ENCODE measurements at regions not wholly inside any gene's neighbourhood (a gene's known extent, or its start where the extent isn't known, plus 50 kb on each side); places are given as distances from the start of the nearest gene placed in this dataset.
"Not testable (repeated sequence)": the region's sequence is repeated elsewhere in the genome, so short reads cannot be mapped to it uniquely, and the experiment has no call there.

DNA sequence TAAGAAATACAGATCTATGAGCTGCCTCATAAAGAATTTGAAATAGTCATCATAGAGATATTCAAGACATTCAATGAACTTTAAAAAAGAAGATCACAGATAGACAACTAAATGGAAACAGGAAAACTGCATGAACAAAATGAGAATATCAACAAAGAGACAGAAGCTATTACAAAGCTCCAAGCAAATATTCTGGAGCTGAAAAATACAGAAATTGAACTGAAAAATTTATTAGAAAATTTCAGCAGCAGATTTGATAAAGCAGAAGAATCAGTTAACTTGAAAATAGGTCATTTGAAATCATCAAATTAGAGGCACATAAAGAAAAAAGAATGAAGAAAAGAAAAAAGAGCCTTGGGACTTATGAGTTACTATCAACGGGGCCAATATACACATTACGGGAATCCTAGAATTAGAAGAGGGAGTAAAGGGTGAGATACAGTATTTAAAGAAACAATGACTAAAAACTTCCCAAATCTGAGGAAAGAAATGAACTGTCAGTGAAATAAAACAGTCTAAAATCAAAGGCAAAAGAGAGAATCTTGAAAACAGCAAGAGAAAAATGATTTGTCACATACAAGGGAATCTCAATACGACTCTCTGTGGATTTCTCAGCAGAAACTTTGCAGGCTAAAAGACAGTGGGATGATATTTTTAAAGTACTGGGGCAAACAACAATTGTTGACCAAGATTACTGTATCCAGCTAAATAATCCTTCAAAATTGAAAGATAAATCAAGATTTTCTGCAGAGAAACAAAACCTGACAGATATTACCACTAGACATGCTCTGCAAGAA, 641.6 kb downstream of the ANKRD50 start:
- DNase-seq: no peak

DNA sequence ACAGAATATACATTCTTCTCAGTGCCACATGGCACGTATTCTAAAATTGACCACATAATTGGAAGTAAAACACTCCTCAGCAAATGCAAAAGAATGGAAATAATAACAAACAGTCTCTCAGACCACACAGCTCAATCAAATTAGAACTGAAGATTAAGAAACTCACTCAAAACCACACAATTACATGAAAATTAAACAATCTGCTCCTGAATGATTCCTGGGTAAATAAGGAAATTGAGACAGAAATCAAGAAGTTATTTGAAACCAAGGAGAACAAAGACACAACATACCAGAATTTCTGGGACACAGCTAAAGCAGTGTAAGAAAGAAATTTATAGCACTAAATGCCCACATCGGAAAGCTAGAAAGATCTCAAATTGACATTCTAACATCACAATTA, 637.3 kb downstream of the ANKRD50 start:
- not testable (repeated sequence) for DNase-seq

DNA sequence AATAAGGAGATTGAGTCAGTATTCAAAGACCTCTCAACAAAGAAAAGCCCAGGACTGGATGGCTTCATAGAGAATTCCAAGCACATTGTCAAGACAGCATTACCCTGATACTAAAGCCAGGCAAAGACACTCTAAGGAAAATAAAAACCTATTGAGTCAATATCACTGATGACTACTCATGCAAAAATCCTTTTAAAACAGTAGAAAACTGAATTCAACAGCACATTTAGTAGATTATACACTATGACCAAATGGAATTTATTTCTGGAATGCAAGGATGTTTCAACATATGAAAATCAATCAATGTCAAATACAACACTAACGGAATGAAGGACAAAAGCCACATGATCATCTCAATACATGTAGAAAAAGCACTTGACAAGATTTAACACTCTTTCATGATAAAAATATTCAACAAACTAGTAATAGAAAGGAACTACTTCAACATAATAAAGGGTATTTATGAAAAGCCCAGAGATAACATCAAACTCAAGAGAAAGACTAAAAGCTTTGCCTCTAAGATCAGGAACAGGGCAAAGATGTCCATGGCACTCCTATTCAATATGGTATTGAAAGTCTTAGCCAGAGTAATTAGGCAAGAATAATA, 633.3 kb downstream of the ANKRD50 start:
- no peak for DNase-seq

DNA sequence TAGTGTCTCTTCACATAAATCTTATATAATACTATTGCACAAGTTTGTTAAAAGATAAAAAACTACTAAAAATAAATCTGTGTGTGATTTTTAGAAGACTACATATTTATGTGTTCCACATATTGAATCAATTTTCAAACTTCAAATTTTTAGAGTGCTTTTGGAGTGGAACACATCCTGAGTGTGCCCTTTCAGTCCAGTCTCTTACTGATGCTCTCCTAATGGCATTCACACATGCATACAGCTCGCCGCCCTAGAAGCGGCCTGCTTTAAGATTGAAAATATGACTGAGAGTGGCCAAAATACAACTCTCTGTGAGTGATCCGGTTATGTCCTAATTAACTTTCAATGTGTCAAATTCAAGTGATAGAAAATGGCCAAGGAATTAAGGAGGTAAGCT, 628.8 kb downstream of the ANKRD50 start:
- DNase-seq: no peak

DNA sequence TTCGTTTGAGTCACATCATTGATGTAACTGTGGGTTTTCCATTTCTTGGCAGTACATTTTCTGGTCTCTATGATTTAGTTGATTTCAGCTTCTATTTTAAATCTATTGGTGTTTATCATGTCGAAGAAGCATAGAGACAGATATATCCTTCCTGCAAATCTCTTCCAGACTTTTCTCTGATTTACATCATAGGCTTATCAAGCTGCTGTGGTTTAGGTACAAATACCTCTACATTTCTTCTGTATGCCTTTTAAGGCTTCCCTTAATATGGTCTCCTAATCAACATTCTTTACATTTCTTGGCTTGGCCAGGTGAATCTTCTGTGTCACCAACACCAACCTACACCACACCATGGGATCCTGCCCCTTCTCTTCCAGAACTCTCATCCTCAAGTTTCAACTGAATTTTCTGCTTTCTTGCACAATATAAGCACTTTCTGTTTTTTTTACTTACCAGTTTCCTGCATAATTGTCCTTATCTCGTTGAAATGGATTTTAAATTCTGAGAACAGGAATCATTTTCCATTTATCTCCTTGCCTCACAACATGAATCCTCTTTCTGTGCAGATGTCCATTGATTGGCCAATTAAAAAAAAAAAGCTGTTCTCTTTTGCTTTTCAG, 626.9 kb downstream of the ANKRD50 start:
- DNase-seq: no peak

DNA sequence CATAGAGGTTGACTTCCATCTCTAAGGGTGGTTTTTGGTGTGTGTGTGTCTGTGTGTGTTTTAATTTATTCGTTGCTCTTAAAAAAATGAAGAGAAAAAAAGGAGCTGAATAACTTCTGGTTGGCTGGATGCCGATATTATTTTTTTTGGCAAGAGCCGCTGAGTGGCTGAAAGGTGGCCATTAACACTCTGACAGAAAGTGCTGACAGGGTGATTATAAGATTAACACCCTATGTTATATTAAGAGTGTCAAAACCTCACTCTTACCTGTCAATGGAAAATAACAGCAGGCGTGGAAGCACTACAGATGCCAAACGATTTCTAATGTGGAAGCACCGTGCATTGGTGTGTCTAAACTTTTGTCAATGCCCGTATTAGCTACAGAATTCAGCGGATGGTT, 622.5 kb downstream of the ANKRD50 start:
- no peak for DNase-seq

DNA sequence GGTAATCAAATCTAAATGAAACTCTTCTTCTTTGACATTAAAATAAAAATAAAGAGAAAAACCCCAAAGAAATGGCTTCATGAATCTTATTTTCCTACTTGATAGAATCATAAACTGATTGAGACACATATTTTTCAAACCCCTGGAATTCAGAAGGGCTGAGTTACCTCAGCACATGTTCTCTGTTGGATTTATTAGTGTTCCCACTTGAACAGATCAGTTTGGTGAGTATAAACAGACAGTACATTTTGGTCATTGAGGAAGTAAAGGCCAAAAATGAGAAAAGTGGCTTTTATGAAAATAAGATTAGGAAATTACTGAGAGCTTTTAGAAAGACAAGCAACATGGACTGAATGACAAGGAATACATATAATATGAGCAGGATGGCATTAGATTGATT, 620.4 kb downstream of the ANKRD50 start:
- no peak for DNase-seq

DNA sequence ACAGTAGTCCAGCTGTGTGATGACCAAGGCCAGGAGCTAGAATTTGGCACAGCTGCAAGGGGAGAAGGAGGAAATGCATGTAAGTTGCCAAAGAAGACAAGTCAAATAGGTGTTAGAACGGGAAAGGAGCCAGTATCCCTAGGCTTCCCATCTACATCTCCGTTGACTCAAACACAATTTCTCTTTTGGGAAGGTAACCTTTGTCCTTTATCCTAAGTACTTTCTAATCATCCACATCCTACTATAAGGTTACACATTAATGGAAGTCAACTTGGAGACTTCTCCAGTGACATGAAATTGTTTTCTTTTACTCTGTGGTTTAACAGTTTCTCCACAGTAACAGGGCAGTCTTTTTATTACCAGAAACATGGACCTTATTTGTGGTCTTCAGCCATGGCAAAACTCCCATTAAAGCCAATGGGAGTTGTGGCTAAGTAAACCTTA, 620.0 kb downstream of the ANKRD50 start:
- DNase-seq: no peak

DNA sequence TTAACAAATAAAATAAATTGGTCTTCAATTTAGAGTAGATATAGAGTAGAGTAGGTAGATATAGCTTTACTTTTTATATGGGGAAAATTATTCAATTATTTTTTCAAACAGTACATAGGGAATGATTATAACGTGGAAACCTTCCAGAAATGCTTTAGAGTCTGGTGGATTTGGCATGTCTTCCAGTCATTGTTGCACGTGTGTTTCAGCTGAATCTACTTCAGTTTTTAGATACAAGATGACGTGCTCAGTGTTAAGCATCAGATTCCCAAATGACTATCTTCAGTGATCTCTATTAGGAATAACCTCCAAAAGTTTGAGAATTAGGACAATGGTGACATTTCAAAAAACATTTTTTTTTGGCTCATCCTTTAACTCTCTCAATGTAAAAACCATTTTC, 616.9 kb downstream of the ANKRD50 start:
- DNase-seq: no peak

DNA sequence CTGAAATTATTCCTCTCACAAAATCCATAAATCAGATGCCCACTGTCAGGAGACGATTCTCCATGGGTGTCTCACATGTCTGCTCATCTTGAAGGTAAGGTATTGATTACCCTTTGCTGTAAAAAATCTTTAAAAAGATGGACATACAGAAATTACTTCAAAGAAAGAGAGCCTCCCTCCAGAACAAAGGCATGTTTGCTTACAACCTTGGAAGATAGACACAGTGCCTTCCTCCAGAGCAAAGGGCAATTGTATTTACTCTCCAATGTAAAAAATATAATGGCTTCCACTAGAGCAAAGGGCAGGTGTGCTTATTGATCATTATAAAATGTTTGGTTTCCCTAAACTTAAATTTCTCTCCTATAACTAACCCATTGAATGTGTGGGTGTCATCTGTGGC, 616.2 kb downstream of the ANKRD50 start:
- no peak for DNase-seq

DNA sequence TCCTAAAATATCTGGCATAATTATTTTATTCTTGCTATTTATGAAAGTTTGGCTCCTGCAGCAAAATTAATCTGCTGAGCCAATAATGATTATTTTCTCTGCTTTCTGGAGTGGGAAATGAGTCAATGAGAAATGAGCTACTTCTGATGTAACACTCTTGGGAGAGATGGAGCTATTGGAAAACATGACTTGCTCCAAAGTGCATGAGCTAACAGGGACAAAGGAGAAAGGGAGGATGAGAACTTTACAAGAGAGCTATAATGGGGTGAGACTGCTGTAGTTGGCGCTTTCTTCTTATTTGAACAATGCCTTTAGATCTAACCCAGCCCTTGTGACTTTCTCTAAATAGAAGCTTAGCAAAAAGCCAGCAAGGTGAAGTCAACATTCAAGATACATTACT, 615.1 kb downstream of the ANKRD50 start:
- DNase-seq: no peak

DNA sequence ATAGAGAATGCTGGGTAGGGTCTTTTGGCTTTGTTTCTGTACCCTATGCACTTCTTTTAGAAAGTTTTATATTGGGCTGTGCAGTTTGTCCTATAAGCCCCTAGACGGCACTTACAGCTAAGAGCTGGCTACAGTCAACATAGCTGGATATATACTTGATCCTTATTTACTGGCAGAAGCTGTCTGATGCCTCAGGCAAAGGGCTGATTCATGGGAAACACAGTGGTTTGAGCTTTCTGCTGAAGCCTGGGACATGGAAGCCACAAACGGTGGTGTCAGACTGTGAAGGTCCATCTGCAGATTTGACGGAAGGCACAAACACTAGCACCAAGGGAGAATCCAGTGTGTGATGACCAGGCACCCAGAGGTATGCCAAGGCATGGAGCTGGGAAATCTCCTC, 608.4 kb downstream of the ANKRD50 start:
- no peak for DNase-seq

DNA sequence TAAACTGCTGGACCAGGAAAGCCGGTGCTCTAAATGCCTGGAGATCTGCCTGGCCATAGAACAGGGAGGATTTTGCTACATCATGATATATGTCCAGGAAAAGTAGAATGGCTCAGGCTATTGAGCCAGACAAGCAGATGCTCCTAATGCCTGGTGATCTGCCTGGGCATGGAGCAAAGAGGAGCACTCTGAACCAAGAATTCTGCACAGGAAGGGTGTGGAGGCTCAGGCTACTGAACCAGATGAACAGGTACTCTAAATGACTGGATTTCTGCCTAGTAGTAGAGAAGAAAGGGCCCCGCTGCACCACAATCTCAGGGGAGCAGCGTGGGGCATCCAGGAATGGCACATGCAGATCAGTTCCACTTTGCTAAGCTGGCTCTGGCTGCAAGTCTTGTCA, 607.9 kb downstream of the ANKRD50 start:
- no peak for DNase-seq

DNA sequence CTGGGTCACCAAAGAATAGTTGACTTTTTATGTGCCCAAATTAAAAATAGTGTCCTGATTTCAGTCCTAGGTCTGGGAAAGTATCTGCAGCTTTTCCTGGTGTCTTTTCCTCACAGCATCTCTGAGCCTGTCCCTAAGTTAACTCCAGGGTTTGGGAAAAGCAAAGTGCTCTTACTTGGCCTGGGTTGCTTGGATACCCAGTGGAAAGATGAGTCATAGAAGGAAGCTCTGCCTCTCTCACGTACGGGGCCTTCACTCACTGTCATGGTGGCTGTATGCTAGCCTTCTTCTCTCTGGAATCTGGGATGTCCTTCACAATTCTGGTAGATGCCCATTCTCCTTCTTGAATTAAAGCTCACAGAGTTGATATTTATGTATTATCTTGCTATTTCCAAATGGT, 607.3 kb downstream of the ANKRD50 start:
- DNase-seq: no peak

DNA sequence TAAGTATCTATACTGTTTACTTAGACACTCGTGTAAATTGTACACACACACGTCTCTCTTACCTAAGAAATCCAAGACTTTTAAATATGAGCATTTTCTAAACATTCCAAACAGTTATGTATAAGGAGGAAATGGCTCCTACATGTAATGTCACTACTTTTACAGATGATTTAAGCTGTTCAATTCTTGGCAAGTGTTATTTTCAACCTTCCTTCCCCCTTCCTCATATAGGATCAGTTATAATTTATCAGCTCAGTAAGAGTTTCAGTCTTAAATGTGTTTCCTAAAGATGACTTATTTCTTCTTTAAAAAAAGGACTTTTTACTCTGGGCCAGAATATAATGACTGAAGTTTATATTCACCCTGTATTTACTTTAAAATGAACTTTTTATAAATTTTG, 601.1 kb downstream of the ANKRD50 start:
- no peak for DNase-seq

DNA sequence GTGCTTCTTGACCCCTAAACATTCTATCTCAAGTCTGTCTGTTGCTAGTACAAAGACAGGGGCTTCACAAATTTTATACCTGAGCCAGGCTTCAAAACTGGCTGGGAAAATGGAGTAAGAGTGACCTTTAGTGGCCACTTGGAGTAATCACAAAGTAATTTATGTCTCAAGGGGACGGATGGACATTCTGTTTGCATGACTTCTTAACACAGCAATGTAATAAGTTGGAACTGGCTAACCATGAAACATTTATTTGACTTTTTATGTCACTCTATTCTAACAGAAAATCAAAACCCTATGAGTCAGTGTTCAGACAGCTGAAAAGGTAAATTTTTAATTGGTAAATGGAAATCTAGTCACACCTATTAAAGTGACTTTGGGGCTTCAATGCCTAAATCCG, 600.6 kb downstream of the ANKRD50 start:
- DNase-seq: peak; percentile 0 to 57

DNA sequence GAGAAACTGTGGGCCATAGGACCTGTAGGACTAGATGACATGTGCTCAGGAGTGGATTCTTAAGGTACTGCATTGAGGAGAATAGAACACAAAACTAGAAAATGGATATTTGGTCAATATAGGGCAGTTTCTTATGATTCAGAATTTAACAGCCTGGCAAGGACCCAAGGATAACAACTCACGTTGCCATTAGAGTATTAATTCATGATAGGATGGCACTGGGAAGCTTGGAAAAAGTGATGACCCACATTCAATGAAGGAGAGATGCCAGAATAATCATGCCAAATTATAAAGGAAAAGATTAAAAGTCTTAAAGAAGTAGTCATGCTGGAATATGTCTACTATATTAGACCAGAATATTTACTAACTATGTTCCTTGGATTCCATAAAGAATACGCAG, 594.5 kb downstream of the ANKRD50 start:
- no peak for DNase-seq

DNA sequence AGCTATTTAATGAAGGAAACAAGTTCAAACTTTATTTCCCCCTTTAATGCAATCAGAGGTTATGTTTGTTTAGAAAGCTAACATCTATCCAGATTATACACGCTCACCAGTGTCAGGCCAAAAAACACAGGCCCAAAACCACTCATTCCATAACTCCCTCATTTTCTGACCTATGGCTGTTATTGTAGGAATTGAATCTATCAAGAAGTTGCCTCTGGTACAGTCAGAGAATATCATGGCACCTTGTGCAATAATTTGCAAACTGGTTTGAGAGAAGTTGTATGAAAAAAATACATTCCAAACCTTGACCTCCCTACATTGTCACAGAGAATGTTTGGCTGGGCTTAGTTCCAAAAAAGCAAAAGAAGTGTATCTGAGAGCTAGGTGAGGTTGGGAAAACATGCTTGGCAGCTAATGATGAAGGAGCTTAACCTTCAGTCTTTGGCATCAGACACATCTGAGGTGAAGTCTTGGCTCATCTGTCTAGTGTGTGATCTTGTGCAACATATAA, 591.0 kb downstream of the ANKRD50 start:
- no peak for DNase-seq

DNA sequence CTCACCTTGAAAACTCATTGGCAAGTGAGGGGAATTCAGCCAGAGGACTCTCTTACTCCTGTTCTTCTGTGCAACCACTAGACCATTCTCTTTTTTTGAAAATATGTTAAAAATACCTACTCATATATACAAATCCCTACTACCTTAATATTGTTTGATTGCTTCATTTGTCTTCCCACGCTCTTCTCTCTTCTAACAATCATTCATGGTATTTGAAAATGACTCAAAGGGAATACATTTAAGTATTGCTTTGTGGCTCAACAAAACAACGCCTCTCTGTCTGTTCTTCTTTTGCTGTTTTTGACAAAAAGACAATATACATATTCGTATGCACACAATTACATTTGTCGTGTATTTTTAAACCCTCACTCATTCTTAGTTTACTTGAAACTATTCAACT, 589.4 kb downstream of the ANKRD50 start:
- no peak for DNase-seq

DNA sequence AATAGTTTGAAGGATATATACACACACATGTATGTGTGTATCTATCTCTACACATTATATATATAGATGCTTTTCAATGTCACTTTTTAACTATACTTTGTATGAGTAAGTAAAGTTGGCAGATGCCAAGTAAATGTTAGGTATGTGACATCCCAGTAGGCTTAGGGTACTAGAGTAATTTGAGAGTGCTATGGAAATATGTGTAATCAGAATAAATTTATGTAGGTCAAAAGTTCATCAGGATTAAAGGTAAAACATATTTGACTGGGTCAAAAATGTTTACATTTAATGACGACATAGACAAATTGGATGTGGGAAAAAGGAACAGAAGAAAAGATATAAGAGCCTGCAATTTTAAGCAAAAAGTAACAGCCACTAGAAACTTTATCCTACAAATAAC, 588.8 kb downstream of the ANKRD50 start:
- DNase-seq: no peak

DNA sequence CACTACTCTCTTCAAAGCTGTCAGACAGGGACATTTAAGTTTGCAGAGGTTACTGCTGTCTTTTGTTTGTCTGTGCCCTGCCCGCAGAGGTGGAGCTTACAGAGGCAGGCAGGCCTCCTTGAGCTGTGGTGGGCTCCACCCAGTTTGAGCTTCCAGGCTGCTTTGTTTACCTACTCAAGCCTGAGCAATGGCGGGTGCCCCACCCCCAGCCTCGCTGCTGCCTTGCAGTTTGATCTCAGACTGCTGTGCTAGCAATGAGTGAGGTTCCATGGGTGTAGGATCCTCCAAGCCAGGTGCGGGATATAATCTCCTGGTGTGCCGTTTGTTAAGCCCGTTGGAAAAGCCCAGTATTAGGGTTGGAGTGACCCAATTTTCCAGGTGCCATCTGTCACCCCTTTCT, 581.2 kb downstream of the ANKRD50 start:
- not testable (repeated sequence) for DNase-seq

DNA sequence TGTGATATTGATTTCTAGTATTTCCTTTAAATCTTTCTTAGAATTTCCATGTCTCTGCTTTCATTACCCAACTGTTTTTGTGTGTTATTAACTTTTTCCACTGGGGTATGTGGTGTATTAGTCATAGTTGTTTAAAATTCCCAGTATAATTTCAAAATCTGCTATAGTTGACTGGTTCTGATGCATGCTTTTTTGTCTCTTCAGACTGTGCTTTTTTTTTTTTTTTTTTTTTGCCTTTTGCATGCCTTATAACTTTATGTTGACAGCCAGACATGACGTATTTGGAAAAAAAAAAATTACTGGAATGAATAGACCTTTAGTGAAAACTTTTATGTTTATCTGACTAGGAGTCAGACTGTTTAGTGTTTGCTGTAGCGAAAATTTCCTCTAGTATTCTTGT, 580.4 kb downstream of the ANKRD50 start:
- DNase-seq: no peak

DNA sequence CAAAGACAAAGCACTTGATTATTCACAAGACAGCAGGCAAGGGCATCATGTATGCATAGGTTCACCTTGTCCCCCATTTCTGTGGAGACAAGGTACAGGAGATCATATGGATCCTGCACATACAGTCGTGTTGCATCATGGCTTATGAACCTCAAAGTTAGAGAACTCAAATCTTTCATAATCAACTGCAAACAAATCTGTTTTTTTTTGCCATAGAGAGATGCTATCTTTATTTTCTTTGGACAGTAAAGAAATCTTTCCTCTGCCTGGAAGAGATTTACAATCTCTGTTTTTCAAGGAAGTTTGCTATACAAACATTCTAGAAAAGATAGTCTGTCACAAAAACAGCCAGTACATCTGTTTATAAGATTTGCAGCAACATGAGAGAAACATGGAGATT, 578.8 kb downstream of the ANKRD50 start:
- DNase-seq: no peak

DNA sequence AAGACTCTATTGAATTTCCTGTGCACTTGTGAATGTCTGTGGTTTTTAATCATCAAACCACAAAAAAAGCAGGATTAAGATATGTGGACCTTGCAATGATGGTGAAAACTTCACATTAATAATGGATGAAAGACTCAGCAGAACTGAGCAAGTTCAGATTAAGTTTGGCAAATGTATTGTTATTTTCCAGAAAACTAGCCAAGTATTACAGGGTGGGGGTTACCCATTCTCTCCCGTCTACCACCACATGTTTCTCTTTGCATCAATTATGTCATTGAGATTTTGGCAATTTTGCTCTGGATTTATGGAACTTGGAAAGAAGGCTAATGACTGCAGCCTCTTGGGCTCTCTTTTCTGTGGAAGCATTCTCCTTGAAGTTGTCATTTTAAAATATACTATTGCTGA, 577.1 kb downstream of the ANKRD50 start:
- DNase-seq: no peak
